ENCODE measurements at regions not wholly inside any gene's neighbourhood (a gene's known extent, or its start where the extent isn't known, plus 50 kb on each side); places are given as distances from the start of the nearest gene placed in this dataset. TPM values are rescaled to one million over a fixed set of nuclear protein-coding genes. Genes with fewer than 3 reads are reported as not detected.

Small RNA genes lying in the stretch of these regions (small RNA-seq; reads per million reads assigned to genes)
- gene MIR1303 (not detected), gene MIR3141 (not detected)

All from frontal cortex (tissue), 1 donor.